WTC11 (cell line): ENCODE measurements at regions not wholly inside any gene's neighbourhood (a gene's known extent, or its start where the extent isn't known, plus 50 kb on each side); places are given as distances from the start of the nearest gene placed in this dataset.

Experiments used
- ATAC-seq: fragments of 200-7000 bp; cut with Tn5 transposase; 2 replicates; pipeline ENCODE4 v1.10.0; 2021; ENCODE audit warnings: mild to moderate bottlenecking, moderate library complexity
- CTCF ChIA-PET: fragments of 300-600 bp; sonication (Branson Sonifier 250); formaldehyde crosslinking; loops from one replicate; lab custom pipeline; 2021; ENCODE audit warnings: antibody characterized with exemption; lab: Charles Lee
- POLR2A ChIA-PET: fragments of 350-600 bp; sonication (Branson Sonifier 250); formaldehyde crosslinking; loops from one replicate; lab custom pipeline; 2021; ENCODE audit warnings: antibody characterized with exemption; lab: Charles Lee
- DNase-seq: peaks from one replicate; pipeline ENCODE4 v3.0.0; 2021; ENCODE audit warnings: low spot score
- H3K27ac Mint-ChIP-seq: 2 replicates; pipeline ENCODE4 v1.8.0; 2021; ENCODE audit warnings: mixed read lengths
- H3K27me3 Mint-ChIP-seq: 2 replicates; pipeline ENCODE4 v1.8.0; 2021; ENCODE audit warnings: low read depth, mild to moderate bottlenecking, moderate library complexity, mixed read lengths
- H3K36me3 Mint-ChIP-seq: 2 replicates; pipeline ENCODE4 v1.8.0; 2021; ENCODE audit warnings: mixed read lengths
- H3K4me1 Mint-ChIP-seq: 2 replicates; pipeline ENCODE4 v1.8.0; 2022; ENCODE audit warnings: mixed read lengths
- H3K4me3 Mint-ChIP-seq: 2 replicates; pipeline ENCODE4 v1.8.0; 2021; ENCODE audit warnings: mild to moderate bottlenecking, moderate library complexity, mixed read lengths
- H3K9me3 Mint-ChIP-seq: 2 replicates; pipeline ENCODE4 v1.8.0; 2021; ENCODE audit warnings: mixed read lengths
- FOXJ3 ChIP-seq: sonication (generic); formaldehyde crosslinking; IDR thresholded peaks from 2 replicates; pipeline ENCODE4 v1.9.0; 2021; ENCODE audit warnings: missing genetic modification reagents, mild to moderate bottlenecking, borderline replicate concordance
- GABPB1 ChIP-seq: sonication (generic); formaldehyde crosslinking; IDR thresholded peaks from 2 replicates; pipeline ENCODE4 v1.8.1; 2023; ENCODE audit warnings: mild to moderate bottlenecking, missing genetic modification reagents
- GTF2I ChIP-seq: fragments of 250-450 bp; sonication (Bioruptor Pico); conservative IDR thresholded peaks from 2 replicates; pipeline ENCODE4 v1.4.0; 2021; ENCODE audit warnings: mild to moderate bottlenecking
- IRF2 ChIP-seq: sonication (generic); formaldehyde crosslinking; IDR thresholded peaks from 2 replicates; pipeline ENCODE4 v1.8.0; 2022; ENCODE audit warnings: low read depth, missing genetic modification reagents, borderline replicate concordance
- JAZF1 ChIP-seq: fragments of 250-450 bp; sonication (Bioruptor Pico); IDR thresholded peaks from 2 replicates; pipeline ENCODE4 v1.9.0; 2021; ENCODE audit warnings: moderate library complexity, mild to moderate bottlenecking, inconsistent platforms
- KAT7 ChIP-seq: sonication (generic); formaldehyde crosslinking; IDR thresholded peaks from 2 replicates; pipeline ENCODE4 v1.8.1; 2023; ENCODE audit warnings: missing genetic modification reagents, mild to moderate bottlenecking, borderline replicate concordance
- NFE2L1 ChIP-seq: sonication (generic); formaldehyde crosslinking; IDR thresholded peaks from 2 replicates; pipeline ENCODE4 v1.8.1; 2023; ENCODE audit warnings: missing genetic modification reagents
- NR3C1 ChIP-seq: sonication (generic); formaldehyde crosslinking; conservative IDR thresholded peaks from 2 replicates; pipeline ENCODE4 v1.8.1; 2023; ENCODE audit warnings: low read depth, mild to moderate bottlenecking, missing genetic modification reagents
- SMAD3 ChIP-seq: sonication (generic); formaldehyde crosslinking; IDR thresholded peaks from 2 replicates; pipeline ENCODE4 v1.8.0; 2022; ENCODE audit warnings: missing genetic modification reagents, mild to moderate bottlenecking, borderline replicate concordance
- SOX15 ChIP-seq: fragments of 250-450 bp; sonication (Bioruptor Pico); IDR thresholded peaks from 2 replicates; pipeline ENCODE4 v1.9.0; 2021; ENCODE audit warnings: mild to moderate bottlenecking
- TCF7 ChIP-seq: sonication (generic); formaldehyde crosslinking; IDR thresholded peaks from 2 replicates; pipeline ENCODE4 v1.8.0; 2022; ENCODE audit warnings: mild to moderate bottlenecking, low read depth, missing genetic modification reagents, moderate library complexity
- TP53 ChIP-seq: sonication (generic); formaldehyde crosslinking; IDR thresholded peaks from 2 replicates; pipeline ENCODE4 v1.8.1; 2023; ENCODE audit warnings: mild to moderate bottlenecking, missing genetic modification reagents
- USF2 ChIP-seq: sonication (generic); formaldehyde crosslinking; IDR thresholded peaks from 2 replicates; pipeline ENCODE4 v1.8.1; 2023; ENCODE audit warnings: mild to moderate bottlenecking, missing genetic modification reagents, moderate library complexity
- TF ChIP-seq, protein P1 (sequence below): sonication (generic); formaldehyde crosslinking; IDR thresholded peaks from 2 replicates; pipeline ENCODE4 v1.8.0; 2023; ENCODE audit warnings: mild to moderate bottlenecking, missing genetic modification reagents
- TF ChIP-seq, protein P2 (sequence below): sonication (generic); formaldehyde crosslinking; conservative IDR thresholded peaks from 2 replicates; pipeline ENCODE4 v1.8.1; 2023; ENCODE audit warnings: mild to moderate bottlenecking, low read depth, missing genetic modification reagents, moderate library complexity
- TF ChIP-seq, protein P3 (sequence below): fragments of 250-450 bp; sonication (Bioruptor Pico); IDR thresholded peaks from 2 replicates; pipeline ENCODE4 v1.9.0; 2021; ENCODE audit warnings: mild to moderate bottlenecking, borderline replicate concordance

GRCh38 chr9:93823245-93824072 is 131.7 kb downstream of the BARX1 start (continued):
- TF ChIP-seq SOX15, result no peak
- no peak for TF ChIP-seq TCF7 (CRISPR knock-in tag)

GRCh38 chr9:93822229-93822628 is 132.9 kb downstream of the BARX1 start:
- no peak overlapping the region for H3K4me3 Mint-ChIP-seq
- peaks cover 7% of the 10 kb centered on the region for H3K4me1 Mint-ChIP-seq
- ChIA-PET CTCF (interaction anchor here (1.1 kb wide), 1 partner anchor 12 kb away, joined by 3 read pairs; no protein-coding TSS in a partner anchor), POLR2A (no interaction called here)
- H3K27ac Mint-ChIP-seq, result no peak overlapping the region
- peaks cover 7% of the 10 kb centered on the region for H3K36me3 Mint-ChIP-seq
- ATAC-seq (no peak), DNase-seq (no peak)
- TF ChIP-seq GTF2I, result no peak
- no peak for TF ChIP-seq KAT7
- peaks cover 13% of the 10 kb centered on the region for H3K27me3 Mint-ChIP-seq
- H3K9me3 Mint-ChIP-seq, result peaks cover 23% of the 10 kb centered on the region

- peaks cover 23% of the 10 kb centered on the region for H3K9me3 Mint-ChIP-seq
- no peak overlapping the region for H3K27ac Mint-ChIP-seq
- H3K27me3 Mint-ChIP-seq, result peaks cover 11% of the 10 kb centered on the region
- TF ChIP-seq, protein P1, sequence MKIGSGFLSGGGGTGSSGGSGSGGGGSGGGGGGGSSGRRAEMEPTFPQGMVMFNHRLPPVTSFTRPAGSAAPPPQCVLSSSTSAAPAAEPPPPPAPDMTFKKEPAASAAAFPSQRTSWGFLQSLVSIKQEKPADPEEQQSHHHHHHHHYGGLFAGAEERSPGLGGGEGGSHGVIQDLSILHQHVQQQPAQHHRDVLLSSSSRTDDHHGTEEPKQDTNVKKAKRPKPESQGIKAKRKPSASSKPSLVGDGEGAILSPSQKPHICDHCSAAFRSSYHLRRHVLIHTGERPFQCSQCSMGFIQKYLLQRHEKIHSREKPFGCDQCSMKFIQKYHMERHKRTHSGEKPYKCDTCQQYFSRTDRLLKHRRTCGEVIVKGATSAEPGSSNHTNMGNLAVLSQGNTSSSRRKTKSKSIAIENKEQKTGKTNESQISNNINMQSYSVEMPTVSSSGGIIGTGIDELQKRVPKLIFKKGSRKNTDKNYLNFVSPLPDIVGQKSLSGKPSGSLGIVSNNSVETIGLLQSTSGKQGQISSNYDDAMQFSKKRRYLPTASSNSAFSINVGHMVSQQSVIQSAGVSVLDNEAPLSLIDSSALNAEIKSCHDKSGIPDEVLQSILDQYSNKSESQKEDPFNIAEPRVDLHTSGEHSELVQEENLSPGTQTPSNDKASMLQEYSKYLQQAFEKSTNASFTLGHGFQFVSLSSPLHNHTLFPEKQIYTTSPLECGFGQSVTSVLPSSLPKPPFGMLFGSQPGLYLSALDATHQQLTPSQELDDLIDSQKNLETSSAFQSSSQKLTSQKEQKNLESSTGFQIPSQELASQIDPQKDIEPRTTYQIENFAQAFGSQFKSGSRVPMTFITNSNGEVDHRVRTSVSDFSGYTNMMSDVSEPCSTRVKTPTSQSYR (CRISPR knock-in tag), result no peak
- no peak for TF ChIP-seq IRF2
- TF ChIP-seq SMAD3 (CRISPR knock-in tag), result no peak
- no peak for TF ChIP-seq TP53
- TF ChIP-seq, protein P2, sequence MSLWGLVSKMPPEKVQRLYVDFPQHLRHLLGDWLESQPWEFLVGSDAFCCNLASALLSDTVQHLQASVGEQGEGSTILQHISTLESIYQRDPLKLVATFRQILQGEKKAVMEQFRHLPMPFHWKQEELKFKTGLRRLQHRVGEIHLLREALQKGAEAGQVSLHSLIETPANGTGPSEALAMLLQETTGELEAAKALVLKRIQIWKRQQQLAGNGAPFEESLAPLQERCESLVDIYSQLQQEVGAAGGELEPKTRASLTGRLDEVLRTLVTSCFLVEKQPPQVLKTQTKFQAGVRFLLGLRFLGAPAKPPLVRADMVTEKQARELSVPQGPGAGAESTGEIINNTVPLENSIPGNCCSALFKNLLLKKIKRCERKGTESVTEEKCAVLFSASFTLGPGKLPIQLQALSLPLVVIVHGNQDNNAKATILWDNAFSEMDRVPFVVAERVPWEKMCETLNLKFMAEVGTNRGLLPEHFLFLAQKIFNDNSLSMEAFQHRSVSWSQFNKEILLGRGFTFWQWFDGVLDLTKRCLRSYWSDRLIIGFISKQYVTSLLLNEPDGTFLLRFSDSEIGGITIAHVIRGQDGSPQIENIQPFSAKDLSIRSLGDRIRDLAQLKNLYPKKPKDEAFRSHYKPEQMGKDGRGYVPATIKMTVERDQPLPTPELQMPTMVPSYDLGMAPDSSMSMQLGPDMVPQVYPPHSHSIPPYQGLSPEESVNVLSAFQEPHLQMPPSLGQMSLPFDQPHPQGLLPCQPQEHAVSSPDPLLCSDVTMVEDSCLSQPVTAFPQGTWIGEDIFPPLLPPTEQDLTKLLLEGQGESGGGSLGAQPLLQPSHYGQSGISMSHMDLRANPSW (CRISPR knock-in tag), result no peak
- TF ChIP-seq, protein P3, sequence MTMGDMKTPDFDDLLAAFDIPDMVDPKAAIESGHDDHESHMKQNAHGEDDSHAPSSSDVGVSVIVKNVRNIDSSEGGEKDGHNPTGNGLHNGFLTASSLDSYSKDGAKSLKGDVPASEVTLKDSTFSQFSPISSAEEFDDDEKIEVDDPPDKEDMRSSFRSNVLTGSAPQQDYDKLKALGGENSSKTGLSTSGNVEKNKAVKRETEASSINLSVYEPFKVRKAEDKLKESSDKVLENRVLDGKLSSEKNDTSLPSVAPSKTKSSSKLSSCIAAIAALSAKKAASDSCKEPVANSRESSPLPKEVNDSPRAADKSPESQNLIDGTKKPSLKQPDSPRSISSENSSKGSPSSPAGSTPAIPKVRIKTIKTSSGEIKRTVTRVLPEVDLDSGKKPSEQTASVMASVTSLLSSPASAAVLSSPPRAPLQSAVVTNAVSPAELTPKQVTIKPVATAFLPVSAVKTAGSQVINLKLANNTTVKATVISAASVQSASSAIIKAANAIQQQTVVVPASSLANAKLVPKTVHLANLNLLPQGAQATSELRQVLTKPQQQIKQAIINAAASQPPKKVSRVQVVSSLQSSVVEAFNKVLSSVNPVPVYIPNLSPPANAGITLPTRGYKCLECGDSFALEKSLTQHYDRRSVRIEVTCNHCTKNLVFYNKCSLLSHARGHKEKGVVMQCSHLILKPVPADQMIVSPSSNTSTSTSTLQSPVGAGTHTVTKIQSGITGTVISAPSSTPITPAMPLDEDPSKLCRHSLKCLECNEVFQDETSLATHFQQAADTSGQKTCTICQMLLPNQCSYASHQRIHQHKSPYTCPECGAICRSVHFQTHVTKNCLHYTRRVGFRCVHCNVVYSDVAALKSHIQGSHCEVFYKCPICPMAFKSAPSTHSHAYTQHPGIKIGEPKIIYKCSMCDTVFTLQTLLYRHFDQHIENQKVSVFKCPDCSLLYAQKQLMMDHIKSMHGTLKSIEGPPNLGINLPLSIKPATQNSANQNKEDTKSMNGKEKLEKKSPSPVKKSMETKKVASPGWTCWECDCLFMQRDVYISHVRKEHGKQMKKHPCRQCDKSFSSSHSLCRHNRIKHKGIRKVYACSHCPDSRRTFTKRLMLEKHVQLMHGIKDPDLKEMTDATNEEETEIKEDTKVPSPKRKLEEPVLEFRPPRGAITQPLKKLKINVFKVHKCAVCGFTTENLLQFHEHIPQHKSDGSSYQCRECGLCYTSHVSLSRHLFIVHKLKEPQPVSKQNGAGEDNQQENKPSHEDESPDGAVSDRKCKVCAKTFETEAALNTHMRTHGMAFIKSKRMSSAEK (CRISPR knock-in tag), result no peak
- no peak for TF ChIP-seq GABPB1 (CRISPR knock-in tag)
- TF ChIP-seq FOXJ3, result no peak
- TF ChIP-seq JAZF1, result no peak
- TF ChIP-seq NR3C1, result no peak
- no peak for TF ChIP-seq NFE2L1 (CRISPR knock-in tag)
- no peak for TF ChIP-seq USF2
- TF ChIP-seq, all 79 proteins: peak for 0
- DNase-seq (no peak), ATAC-seq (no peak)
- H3K4me1 Mint-ChIP-seq, result no peaks in the 10 kb centered on the region; the same call in 1 of the 2 replicates
- POLR2A ChIA-PET, result no interaction called here
- CTCF ChIA-PET, result interaction anchor here (1.1 to 4.2 kb wide), 12 partner anchors 8 to 181 kb away, joined by 3 to 28 read pairs (median 8); no protein-coding TSS in a partner anchor
- H3K36me3 Mint-ChIP-seq, result peaks cover 7% of the 10 kb centered on the region
- no peak overlapping the region for H3K4me3 Mint-ChIP-seq
Observed at GRCh38 chr9:93821307-93821703, 133.8 kb downstream of the BARX1 start.
